H54 (cell line): ENCODE measurements at regions not wholly inside any gene's neighbourhood (a gene's known extent, or its start where the extent isn't known, plus 50 kb on each side); places are given as distances from the start of the nearest gene placed in this dataset.
A peak's percentile ranks its signal among the peaks of the same experiment; 100 is the strongest.

Experiments used
- DNase-seq: peaks from one replicate; pipeline ENCODE4 v3.0.0; 2011; ENCODE audit warnings: low spot score, mixed read lengths; ENCODE audit not compliant: insufficient read length
- FAIRE-seq: peaks from 3 replicates; lab custom pipeline; 2011; peaks lifted over from hg19 to GRCh38; lab: Jason Lieb, UNC
- POLR2A ChIP-seq: IDR thresholded peaks from 2 replicates; pipeline ENCODE4 v1.6.1; 2011; ENCODE audit warnings: low read depth, mild to moderate bottlenecking, low read length

- FAIRE-seq: peak; percentile 87
- peak; percentile 46 for DNase-seq
- no peak for TF ChIP-seq POLR2A
Observed at GRCh38 chr7:42858570-42858969, 53.3 kb downstream of the C7orf25 start.

- FAIRE-seq: no peak
- no peak for TF ChIP-seq POLR2A
- DNase-seq: no peak
Observed at GRCh38 chr7:42856605-42856987, 55.3 kb downstream of the C7orf25 start.

- FAIRE-seq: no peak
Observed at GRCh38 chr7:42854571-42855118, 57.2 kb downstream of the C7orf25 start.

DNA sequence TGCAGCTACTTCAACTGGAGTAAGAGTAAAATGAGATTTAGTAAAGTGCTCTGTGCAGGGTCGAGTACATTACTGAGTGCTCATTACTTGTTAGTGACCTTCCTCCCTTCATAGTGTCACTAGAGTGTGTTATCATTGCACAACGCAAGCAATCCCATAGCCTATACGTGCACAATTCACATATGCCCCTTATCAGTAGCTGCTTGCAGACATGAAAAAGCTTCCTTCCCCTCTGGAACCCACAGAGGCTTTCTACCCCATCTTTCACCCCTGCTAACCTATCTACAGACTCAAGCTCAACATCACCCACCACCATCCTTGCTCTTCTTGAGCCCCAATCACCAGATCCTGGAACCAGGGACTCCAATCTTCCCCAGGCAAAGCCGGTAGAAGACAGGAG lies 59.3 kb downstream of the C7orf25 start:
- no peak for FAIRE-seq
- DNase-seq: no peak
- TF ChIP-seq POLR2A: no peak

More at GRCh38 chr7:42854571-42855118, 57.2 kb downstream of the C7orf25 start:
- no peak for TF ChIP-seq POLR2A
- no peak for DNase-seq

- no peak for TF ChIP-seq POLR2A
- FAIRE-seq (no peak), DNase-seq (peak; percentile 49)
Observed at GRCh38 chr7:42843205-42843800, 68.6 kb downstream of the C7orf25 start.

DNA sequence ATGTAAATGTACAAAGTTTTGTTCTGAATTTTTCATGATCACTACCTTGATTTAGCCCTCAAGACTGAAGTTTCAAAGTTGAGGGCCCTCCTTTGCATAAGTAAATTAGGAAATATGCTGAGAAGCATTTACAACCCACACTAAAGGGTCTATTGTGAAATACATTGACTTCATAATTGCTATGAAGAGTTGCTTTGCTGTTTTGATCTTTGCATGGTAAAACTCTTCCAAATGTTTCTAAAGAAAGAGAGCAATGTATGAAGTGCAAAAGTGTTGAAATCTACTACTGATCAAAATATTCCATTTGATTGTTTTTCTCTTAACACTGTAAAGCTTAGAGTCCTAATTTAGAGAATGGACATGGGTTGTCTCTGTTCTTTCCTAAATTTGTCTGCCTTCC lies 77.2 kb downstream of the C7orf25 start:
- no peak for DNase-seq
- FAIRE-seq: no peak
- no peak for TF ChIP-seq POLR2A

DNA sequence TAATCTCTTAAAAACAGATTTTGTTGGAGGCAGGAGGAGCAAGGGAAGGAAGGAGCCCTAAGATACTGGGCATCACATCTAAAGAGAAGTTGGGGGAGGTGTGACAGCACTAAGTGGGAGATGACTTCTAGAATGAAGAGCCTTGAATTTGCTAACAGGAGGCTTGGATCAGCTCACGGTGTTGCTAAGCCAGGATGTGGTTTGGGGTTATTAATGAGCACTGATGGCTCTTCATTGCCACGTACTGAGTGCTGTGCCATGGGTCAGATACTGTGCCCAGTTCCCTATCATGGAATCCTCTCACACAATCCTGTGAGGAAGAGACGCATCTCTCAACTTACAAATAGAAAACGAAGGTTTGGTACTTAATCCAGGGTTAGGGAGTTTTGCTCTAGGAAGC lies 78.5 kb downstream of the C7orf25 start:
- no peak for FAIRE-seq
- no peak for TF ChIP-seq POLR2A
- no peak for DNase-seq

DNA sequence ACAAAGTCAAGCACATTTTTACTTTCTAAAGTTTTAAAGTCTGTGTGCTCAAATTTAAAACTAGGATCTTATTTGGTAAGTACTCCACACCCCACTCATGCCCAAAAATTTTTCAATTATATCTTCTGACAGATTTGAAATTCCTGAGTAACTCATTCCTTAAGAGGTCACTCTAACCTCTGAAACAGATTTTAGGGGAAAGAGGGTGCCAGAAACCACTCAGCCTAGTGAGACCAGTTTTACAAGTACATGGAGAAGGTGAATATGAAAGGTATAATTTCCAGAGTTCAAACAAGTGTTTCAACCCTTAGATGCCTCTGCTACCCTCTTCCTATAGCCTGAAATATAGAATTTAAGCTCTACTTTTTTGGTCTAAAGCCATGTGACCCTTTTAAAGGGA lies 79.2 kb downstream of the C7orf25 start:
- FAIRE-seq: no peak
- TF ChIP-seq POLR2A: no peak

DNA sequence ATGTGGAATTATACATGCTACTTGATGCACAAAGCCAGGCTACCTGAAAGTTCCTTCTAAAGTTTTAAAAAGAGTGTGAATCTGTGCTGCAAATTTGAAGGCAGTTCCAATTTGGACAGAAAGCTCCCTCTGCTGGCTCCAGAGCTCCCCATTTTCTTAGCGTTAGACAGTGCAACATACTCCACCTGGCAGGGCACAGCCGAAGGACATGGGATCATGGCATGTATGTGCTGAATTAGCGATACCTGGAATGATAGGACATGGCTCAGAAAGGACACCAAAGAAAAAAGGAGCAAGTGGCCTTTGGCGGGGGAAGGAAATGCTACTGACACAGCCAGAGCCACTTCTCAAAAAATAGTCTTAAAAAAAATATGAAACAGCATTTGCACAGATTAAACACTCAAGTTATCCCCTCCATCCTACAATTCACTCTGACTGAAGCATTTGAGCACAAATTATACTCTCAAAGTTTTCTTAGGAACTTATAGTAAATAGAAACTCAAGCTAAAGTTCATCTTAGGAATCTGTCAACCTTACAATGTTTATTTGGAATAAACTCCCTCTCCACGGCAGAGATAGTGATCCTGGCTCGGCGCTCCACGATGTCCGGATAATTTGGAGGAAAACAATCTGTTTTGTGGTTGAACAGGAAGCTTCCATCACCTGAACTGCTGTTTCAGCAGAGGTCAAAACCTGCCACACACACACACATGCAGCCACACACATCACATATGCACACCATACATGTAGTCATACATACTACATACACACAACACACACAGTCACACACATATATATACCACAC lies 80.0 kb downstream of the C7orf25 start:
- no peak for TF ChIP-seq POLR2A
- DNase-seq (no peak), FAIRE-seq (no peak)

More for the DNA sequence above, 79.2 kb downstream of the C7orf25 start:
- no peak for DNase-seq

- TF ChIP-seq POLR2A: no peak
- FAIRE-seq: no peak
Observed at GRCh38 chr7:42831006-42831717, 80.7 kb downstream of the C7orf25 start.

GRCh38 chr7:42812779-42813178 lies 99.1 kb downstream of the C7orf25 start:
- no peak for TF ChIP-seq POLR2A
- FAIRE-seq: no peak
- no peak for DNase-seq

More at GRCh38 chr7:42831006-42831717, 80.7 kb downstream of the C7orf25 start:
- DNase-seq: no peak

DNA sequence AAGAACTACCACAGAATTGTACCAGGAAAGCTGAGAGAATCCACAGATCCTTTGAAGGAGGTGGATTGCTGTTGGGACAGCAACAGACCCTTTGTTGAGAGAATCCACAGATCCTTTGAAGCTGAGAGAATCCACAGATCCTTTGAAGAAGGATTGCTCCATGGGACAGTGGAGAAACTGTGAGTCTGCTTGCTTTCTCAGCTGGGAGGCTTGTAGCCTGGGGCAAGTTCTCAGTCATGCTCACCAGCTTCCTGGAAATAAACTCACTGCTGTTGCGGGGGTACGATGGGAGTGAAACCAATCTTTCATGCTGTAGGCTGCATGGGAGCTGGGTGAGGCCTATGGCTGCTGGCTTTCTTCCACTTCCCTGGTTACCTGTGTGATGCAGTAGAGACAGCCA lies 106.3 kb downstream of the C7orf25 start:
- TF ChIP-seq POLR2A: no peak
- no peak for FAIRE-seq
- DNase-seq: no peak

- FAIRE-seq (no peak), DNase-seq (no peak)
- TF ChIP-seq POLR2A: no peak
Observed at GRCh38 chr7:42794673-42795072, 117.2 kb downstream of the C7orf25 start.

- TF ChIP-seq POLR2A: no peak
- no peak for DNase-seq
- FAIRE-seq: no peak
Observed at GRCh38 chr7:42792841-42793240, 119.0 kb downstream of the C7orf25 start.
